NCI-H1105 treated with DMSO at 0.1 percent for 48 hours (cell line): ENCODE measurements at regions not wholly inside any gene's neighbourhood (a gene's known extent, or its start where the extent isn't known, plus 50 kb on each side); places are given as distances from the start of the nearest gene placed in this dataset.
"Not testable (repeated sequence)": the region's sequence is repeated elsewhere in the genome, so short reads cannot be mapped to it uniquely, and the experiment has no call there.

Experiments
- DNase-seq: peaks from one replicate; lab custom pipeline; 2025; lab: John Stamatoyannopoulos, UW

GRCh38 chr4:186847429-186848131 lies 123.9 kb upstream of the FAT1 start:
- DNase-seq = not testable (repeated sequence)

DNA sequence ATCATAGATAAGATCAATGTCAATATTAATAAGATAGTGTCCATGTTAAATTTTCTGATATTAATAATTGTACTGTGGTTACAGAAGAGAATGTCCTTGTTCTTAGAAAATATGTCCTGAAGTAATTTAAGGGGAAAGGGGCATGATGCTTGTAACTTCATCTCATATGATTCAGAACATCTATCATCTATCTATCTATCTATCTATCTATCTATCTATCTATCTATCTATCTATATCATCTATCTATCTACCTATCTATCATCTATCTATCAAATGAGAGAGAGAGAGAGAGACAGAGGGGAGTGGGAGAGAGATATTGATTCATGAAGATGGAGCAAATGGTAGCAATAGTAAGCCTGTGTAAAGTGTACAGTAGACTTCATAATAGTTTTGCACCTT lies 124.8 kb upstream of the FAT1 start:
- no peak for DNase-seq

GRCh38 chr4:186851291-186852072 lies 127.8 kb upstream of the FAT1 start:
- no peak for DNase-seq

GRCh38 chr4:186852073-186852420 lies 128.4 kb upstream of the FAT1 start:
- no peak for DNase-seq

- DNase-seq = no peak
Measured at GRCh38 chr4:186852964-186853391, 129.3 kb upstream of the FAT1 start.

DNA sequence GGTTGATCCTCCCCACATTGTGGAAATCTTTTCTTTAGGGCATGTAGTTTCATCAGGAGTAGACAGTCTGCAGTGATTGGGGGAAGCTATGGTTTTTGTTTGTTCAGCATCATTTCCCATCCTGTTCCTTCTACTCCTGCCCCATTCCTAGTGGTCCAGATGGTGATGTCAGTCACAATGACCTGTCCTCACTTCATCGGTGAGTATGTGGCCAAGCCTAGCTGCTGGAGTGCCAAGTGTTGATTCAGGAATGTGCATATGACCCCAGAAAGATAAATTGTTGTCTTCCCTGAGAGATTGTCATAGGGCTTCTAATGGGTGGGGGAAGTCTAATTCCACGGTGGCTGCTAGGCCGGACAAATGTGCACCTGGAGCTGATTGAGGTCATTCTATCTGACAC lies 130.6 kb upstream of the FAT1 start:
- DNase-seq = no peak

DNA sequence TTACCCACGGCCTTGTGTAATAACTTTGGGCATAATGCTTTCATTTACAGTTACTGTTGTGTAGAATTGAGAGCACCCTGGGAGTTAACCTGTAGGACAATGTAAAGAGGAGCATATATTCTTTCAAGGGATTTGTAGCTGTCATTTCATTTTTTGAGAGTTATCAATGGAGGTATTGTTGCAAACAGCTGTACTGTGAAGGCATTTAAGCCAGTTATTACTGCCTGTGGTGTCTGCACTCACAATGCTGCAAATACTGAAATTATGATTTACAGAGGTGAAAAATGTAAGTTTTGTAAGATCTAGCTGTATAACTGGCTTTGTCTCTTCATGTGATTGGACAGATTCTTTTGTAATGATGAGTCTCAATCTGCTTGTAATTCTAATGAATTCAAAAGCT lies 131.5 kb upstream of the FAT1 start:
- DNase-seq = no peak

- no peak for DNase-seq
Measured at GRCh38 chr4:186857793-186858192, 134.1 kb upstream of the FAT1 start.

DNA sequence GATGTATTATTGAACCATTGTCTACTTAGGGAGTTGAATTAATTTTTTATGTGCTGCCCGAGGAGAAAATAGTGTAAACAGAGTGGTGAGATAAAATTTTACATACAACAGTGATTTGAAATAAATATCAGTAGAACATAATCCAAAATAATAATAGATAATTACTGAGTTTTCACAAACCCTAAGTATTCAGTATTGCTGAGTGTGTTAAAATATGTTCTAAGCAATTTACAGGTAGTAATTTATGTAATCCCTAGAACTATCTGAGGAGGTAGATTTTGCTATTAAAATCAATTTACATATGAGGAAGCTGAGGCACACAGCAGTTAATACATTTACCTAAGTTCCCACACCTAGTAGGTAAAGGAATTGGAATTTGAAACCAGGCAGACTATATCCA lies 134.7 kb upstream of the FAT1 start:
- no peak for DNase-seq

DNA sequence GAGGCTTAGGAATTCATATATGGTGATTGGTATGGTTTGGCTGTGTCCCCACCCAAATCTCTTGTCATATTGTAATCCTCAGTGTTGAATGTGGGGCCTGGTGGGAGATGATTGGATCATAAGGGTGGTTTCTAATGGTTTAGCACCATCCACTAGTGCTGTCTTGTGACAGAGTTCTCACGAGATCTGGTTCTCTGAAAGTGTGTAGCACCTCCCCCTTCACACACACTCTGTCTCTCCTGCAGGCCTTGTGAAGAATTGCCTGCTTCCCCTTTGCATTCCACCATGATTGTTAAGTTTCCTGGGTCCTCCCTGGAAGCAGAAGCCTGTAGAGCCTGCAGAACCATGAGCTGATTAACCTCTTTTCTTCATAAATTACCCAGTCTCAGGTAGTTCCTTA lies 135.8 kb upstream of the FAT1 start:
- no peak for DNase-seq

GRCh38 chr4:186861317-186861716 lies 137.7 kb upstream of the FAT1 start:
- DNase-seq = no peak

DNA sequence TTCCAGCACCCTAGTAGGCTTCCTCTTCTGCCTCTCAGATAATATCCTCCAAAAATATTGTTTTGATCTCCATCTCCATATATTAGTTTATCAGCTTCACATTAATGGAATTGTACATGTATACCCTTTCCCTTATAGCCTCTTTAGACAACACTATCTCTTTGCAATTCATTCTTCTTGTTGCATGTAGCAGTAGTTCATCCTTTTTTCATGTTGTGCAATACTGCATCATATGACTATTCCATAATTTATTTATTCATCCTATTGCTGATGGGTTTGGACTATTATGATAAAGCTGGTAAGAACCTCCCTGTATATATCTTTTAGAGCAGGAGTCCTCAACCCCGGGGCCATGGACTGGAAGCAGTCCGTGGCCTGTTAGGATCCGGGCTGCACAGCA lies 148.2 kb upstream of the FAT1 start:
- DNase-seq = no peak

GRCh38 chr4:186873095-186873494 lies 149.4 kb upstream of the FAT1 start:
- DNase-seq = not testable (repeated sequence)

- DNase-seq = no peak
Measured at GRCh38 chr4:186875476-186875875, 151.8 kb upstream of the FAT1 start.

DNA sequence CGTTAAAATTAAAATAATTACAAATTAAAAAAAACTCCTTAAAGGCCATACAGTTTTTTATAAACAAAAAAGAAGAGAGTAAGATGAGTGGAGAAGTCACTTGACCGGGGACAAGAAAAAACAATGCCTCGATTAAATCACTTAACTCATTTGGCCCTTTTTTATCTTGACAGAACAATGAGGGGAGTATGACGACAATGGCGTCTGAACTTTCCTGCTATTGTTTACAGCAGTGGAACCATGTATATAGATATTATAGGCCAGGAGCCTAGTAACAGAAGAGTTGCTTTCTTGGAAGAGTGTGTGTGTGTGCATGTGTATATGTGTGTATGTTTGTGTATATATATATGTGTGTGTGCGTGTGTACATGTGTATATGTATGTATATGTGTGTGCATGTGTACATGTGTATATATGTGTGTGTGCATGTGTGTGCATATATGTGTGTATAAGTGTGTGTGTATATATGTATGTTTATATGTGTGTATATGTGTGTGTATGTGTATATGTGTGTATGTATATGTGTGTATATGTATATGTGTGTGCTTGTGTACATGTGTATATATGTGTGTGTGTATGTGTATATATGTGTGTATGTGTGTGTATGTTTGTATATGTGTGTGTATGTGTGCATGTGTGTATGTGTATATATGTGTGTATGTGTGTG lies 153.4 kb upstream of the FAT1 start:
- no peak for DNase-seq

- DNase-seq = no peak
Measured at GRCh38 chr4:186878203-186878776, 154.6 kb upstream of the FAT1 start.

DNA sequence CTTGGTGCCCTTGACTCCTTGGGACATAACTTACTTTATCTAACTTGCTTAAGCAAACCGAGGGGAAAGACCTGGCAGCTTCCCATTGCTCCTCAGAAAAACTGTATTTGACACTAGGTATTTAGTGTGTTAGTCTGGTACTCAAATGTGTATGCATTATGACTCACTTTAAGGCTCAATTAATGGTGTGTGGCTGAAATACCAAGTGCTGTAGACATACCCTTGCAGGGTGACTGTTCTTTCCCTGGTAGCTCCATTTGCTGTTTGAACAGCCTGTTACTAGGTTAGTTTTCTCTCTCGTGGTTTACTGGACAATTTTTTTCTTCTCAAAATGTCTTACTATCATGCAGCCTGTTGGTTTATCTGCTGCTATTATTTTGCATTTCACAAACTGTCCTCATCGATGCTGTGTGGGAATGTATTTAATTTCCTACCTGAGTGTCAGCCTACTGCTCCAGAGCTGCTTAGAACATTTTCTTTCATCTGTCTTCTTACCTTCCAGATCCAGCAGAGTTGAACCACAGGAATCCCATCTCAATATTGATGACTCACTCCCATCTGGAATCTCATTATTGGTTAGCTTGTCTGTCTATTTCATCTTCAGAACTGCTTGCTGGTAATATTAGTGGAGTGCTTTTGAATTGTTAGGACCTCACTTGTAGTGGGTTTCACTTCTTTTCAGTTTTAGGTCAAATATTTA lies 158.0 kb upstream of the FAT1 start:
- no peak for DNase-seq

DNA sequence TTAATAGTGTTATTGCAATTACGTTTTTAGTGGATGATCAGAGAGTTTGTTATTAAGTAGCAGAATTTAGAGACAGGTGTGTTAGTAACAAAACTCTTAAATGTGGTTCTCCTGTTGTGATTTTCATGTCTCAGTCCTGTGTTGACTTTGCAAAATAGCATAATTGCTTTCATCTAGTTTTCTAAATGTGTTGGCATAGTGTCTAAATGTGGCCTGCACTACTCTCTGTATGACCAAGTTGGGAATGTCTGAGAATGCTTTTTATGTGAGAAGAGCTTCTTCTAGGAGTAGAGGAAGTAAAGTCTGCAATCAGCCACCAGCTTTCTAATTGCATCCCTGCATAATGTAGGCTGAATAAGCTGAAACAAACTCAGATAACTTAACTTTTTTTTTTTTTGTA lies 158.6 kb upstream of the FAT1 start:
- no peak for DNase-seq

DNA sequence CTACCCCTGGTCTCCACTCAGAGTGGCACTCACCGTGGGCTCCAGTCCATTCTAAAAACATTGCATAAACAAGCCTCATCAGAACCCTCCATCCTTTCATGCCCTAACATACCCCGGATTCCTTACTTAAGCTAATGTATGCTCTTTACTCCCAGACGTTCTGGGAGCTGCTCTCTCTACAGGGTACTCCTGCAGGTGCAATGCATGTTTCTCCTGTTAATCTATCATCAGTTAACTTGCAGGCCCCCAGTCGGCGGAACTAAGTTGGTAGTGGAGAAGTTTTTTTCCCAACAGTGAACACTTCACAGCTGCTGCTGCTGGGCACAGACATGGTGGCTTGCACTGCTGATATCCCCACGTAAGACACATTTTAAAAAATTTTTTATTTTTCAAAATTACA lies 161.6 kb upstream of the FAT1 start:
- no peak for DNase-seq

- no peak for DNase-seq
Measured at GRCh38 chr4:186886759-186887158, 163.1 kb upstream of the FAT1 start.

DNA sequence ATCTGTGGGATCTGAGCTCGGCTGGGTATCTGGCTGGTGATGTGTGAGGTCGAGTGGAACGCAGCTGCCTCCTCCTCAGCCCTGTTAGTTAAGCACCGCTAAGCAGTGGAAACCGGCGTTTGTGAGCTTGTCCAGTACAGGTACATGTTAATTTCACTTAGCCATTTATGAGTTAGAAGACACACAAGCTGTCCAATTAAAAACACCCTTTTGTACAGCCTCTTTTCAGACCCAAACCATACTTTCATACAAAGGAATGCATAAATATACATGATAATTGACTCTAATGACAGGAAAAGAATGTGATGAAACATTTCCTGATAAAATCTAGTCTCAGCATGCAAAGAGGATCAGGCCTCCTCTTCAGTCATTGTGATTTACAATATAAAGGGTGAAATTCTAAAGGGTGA lies 163.6 kb upstream of the FAT1 start:
- DNase-seq = no peak

- no peak for DNase-seq
Measured at GRCh38 chr4:186887752-186888151, 164.1 kb upstream of the FAT1 start.
